ENCODE measurements at regions not wholly inside any gene's neighbourhood (a gene's known extent, or its start where the extent isn't known, plus 50 kb on each side); places are given as distances from the start of the nearest gene placed in this dataset.

- TF ChIP-seq POLR2A (IDR thresholded peaks at IDR 0.05; ENCODE audit: extremely low read depth, insufficient read length) (no peak), CTCF (IDR thresholded peaks at IDR 0.05; ENCODE audit: low read depth, low read length) (no peak), MYC (IDR thresholded peaks at IDR 0.05; ENCODE audit: low read depth, low read length) (no peak), MAX (IDR thresholded peaks at IDR 0.05; ENCODE audit: low read depth, low read length) (no peak)
These were observed 283.6 kb downstream of the LMO7 start for GRCh38 chr13:75919660-75920199.
